IMR-90 (cell line): ENCODE measurements at regions not wholly inside any gene's neighbourhood (a gene's known extent, or its start where the extent isn't known, plus 50 kb on each side); places are given as distances from the start of the nearest gene placed in this dataset.

Experiments used
- ATAC-seq: fragments of 200-7000 bp; cut with Tn5 transposase; 2 replicates; pipeline ENCODE4 v1.9.1; 2020; ENCODE audit warnings: low read depth, mild to moderate bottlenecking, moderate library complexity
- BruUV-seq: library from RNA; stranded (reverse); fragments of 400-500 nt; replicated peaks from 2 replicates; lab custom pipeline; 2021; lab: Mats Ljungman, UMichigan
- CTCF ChIA-PET: fragments of 300-600 bp; formaldehyde crosslinking; extraction: SDS; loops from one replicate; lab custom pipeline; 2021; ENCODE audit warnings: antibody characterized with exemption; lab: Yijun Ruan, JAX
- POLR2A ChIA-PET: fragments of 300-600 bp; sonication (Branson Sonifier 250); formaldehyde crosslinking; loops from one replicate; lab custom pipeline; 2022; ENCODE audit warnings: antibody characterized with exemption; ENCODE audit not compliant: unreplicated experiment; lab: Charles Lee
- DNase-seq: peaks from one replicate; pipeline ENCODE4 v3.0.0; 2013
- H2AFZ ChIP-seq: replicated peaks from 2 replicates; pipeline ENCODE3; 2013; ENCODE audit warnings: low read length, mild to moderate bottlenecking; ENCODE audit not compliant: poor library complexity
- H2AK5ac ChIP-seq: 2 replicates; pipeline ENCODE4 v1.6.1; 2013; ENCODE audit warnings: low read depth, low read length, inconsistent platforms
- H2AK9ac ChIP-seq: replicated peaks from 2 replicates; pipeline ENCODE3; 2013; ENCODE audit warnings: mild to moderate bottlenecking, low read depth, low read length, moderate library complexity; ENCODE audit not compliant: poor library complexity
- H2BK120ac ChIP-seq: 2 replicates; pipeline ENCODE4 v1.6.1; 2013; ENCODE audit warnings: low read depth, low read length, inconsistent platforms
- H2BK15ac ChIP-seq: 3 replicates; pipeline ENCODE4 v1.6.1; 2013; ENCODE audit warnings: low read depth, low read length, inconsistent platforms
- H2BK20ac ChIP-seq: 2 replicates; pipeline ENCODE4 v1.6.1; 2013; ENCODE audit warnings: low read depth, mild to moderate bottlenecking, inconsistent platforms, low read length, moderate library complexity
- H2BK5ac ChIP-seq: 2 replicates; pipeline ENCODE4 v1.6.1; 2013; ENCODE audit warnings: mild to moderate bottlenecking, low read depth, low read length, inconsistent platforms; ENCODE audit not compliant: poor library complexity, severe bottlenecking
- H3K14ac ChIP-seq: replicated peaks from 2 replicates; pipeline ENCODE4 v1.6.1; 2013; ENCODE audit warnings: low read depth, low read length, inconsistent platforms
- H3K18ac ChIP-seq: 2 replicates; pipeline ENCODE4 v1.6.1; 2013; ENCODE audit warnings: low read depth, low read length, control low read depth
- H3K23ac ChIP-seq: 2 replicates; pipeline ENCODE4 v1.6.1; 2013; ENCODE audit warnings: low read depth, low read length, inconsistent platforms
- H3K27ac ChIP-seq: 2 replicates; pipeline ENCODE4 v1.5.1; 2013; ENCODE audit warnings: mild to moderate bottlenecking, control low read depth, low read length; ENCODE audit not compliant: insufficient read depth
- H3K27me3 ChIP-seq: 2 replicates; pipeline ENCODE4 v1.6.1; 2013; ENCODE audit warnings: low read length; ENCODE audit not compliant: control insufficient read depth, insufficient read depth
- H3K36me3 ChIP-seq: 2 replicates; pipeline ENCODE4 v1.6.1; 2013; ENCODE audit warnings: low read length, mixed read lengths; ENCODE audit not compliant: control insufficient read depth, insufficient read depth
- H3K4ac ChIP-seq: 2 replicates; pipeline ENCODE4 v1.6.1; 2013; ENCODE audit warnings: low read depth, low read length, inconsistent platforms
- H3K4me1 ChIP-seq: 2 replicates; pipeline ENCODE4 v1.6.1; 2013; ENCODE audit warnings: low read length, mixed read lengths; ENCODE audit not compliant: control insufficient read depth, insufficient read depth
- H3K4me2 ChIP-seq: 2 replicates; pipeline ENCODE4 v1.6.1; 2013; ENCODE audit warnings: low read depth, mild to moderate bottlenecking, control low read depth, low read length, moderate library complexity
- H3K4me3 ChIP-seq: 2 replicates; pipeline ENCODE4 v1.5.1; 2013; ENCODE audit warnings: low read depth, mild to moderate bottlenecking, control low read depth, low read length, moderate library complexity; ENCODE audit not compliant: insufficient read depth
- H3K56ac ChIP-seq: 2 replicates; pipeline ENCODE4 v1.6.1; 2013; ENCODE audit warnings: low read length, inconsistent platforms; ENCODE audit not compliant: insufficient read depth; ENCODE audit errors: extremely low read depth
- H3K79me1 ChIP-seq, 2 experiments: 2 replicates each; pipeline ENCODE4 v1.6.1; 2013; ENCODE audit warnings: low read length in 2 of 2, inconsistent platforms in 1 of 2, low read depth in 1 of 2
- H3K9ac ChIP-seq: 2 replicates; pipeline ENCODE4 v1.6.1; 2013; ENCODE audit warnings: low read depth, low read length, control low read depth
- H3K9me1 ChIP-seq: 2 replicates; pipeline ENCODE4 v1.6.1; 2013; ENCODE audit warnings: low read length, inconsistent platforms; ENCODE audit not compliant: insufficient read depth
- H3K9me3 ChIP-seq: 2 replicates; pipeline ENCODE4 v1.6.1; 2013; ENCODE audit warnings: low read length; ENCODE audit not compliant: control insufficient read depth, insufficient read depth
- H4K20me1 ChIP-seq: 2 replicates; pipeline ENCODE4 v1.6.1; 2013; ENCODE audit warnings: low read length, inconsistent platforms; ENCODE audit not compliant: insufficient read depth
- H4K5ac ChIP-seq: 2 replicates; pipeline ENCODE4 v1.6.1; 2013; ENCODE audit warnings: mild to moderate bottlenecking, low read depth, low read length, control low read depth
- H4K8ac ChIP-seq, 2 experiments: 2 replicates each; pipeline ENCODE4 v1.6.1; 2013; ENCODE audit warnings: low read depth in 2 of 2, low read length in 2 of 2, control low read depth in 1 of 2, inconsistent platforms in 1 of 2
- H4K91ac ChIP-seq: 2 replicates; pipeline ENCODE4 v1.6.1; 2013; ENCODE audit warnings: low read depth, low read length, inconsistent platforms; ENCODE audit not compliant: insufficient read depth
- CEBPB ChIP-seq: IDR thresholded peaks from 2 replicates; pipeline ENCODE4 v1.6.1; 2012; ENCODE audit warnings: low read depth, low read length, improper control_type of control experiment
- WGBS, 2 experiments: methylation state at CpG; one replicate each; pipeline versions ENCODE4 v1.1.5 to v1.1.7; 2013; ENCODE audit warnings: missing lambda C conversion rate in 2 of 2; ENCODE audit not compliant: insufficient read length in 1 of 2; ENCODE audit errors: extremely low coverage in 2 of 2; 5-methylcytosine and 5-hydroxymethylcytosine counted together
- dilution Hi-C: fragments of 300-500 bp; cut with HindIII; formaldehyde crosslinking; loops from one replicate; pipeline ENCODE4 v1.14.3; 2018; ENCODE audit warnings: low sequenced_read_pairs; ENCODE audit not compliant: unreplicated experiment
- in situ Hi-C: fragments of 300-500 bp; cut with MboI; formaldehyde crosslinking; loops from 3 replicates; pipeline ENCODE4 v1.14.3; 2019; ENCODE audit warnings: low sequenced_read_pairs, inconsistent platforms, mixed read lengths
- intact Hi-C: fragments of 100-400 bp; cut with micrococcal nuclease; formaldehyde crosslinking; loops from 2 replicates; pipeline ENCODE4 v1.10.0; 2022
- TF ChIP-seq, protein P1 (sequence below): conservative IDR thresholded peaks from 2 replicates; pipeline ENCODE4 v1.5.1; 2012; ENCODE audit warnings: mild to moderate bottlenecking, low read depth, low read length, improper control_type of control experiment

DNA sequence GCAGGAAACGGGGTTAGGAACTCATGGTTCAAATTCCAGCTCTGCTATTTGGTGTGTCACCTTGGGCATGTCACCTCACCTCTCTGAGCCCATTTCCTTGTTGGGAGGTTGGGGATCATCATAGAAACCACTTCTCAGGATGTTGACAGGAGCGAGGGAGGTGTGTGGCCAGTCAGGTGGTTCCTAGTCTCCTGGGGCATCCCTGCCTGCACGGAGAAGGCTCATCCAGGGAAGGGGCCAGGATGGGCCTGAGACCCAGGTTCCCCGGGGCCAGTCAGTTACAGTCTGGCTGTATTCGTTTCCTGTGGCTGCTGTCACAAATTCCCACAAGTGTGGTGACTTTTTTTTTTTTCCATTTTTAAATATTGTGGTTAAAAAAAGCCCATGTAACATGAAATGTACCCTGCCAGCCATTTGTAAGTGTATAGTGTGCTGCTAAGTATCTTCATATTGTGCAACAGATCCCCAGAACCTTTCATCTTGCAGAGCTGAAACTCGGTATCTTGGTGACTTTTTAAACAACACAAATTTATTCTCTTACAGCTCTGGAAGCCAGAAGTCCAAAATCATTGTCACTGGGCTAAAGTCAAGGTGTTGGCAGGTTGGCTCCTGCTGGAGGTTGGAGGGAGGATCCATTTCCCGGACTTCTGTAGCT, 78.7 kb upstream of the UNC5A start:
- H3K4me1 ChIP-seq: no peaks in the 10 kb centered on the region
- no peak overlapping the region for H3K14ac ChIP-seq
- peaks cover 3% of the 10 kb centered on the region; the same call in 1 of the 2 replicates for H3K9me3 ChIP-seq
- no peak overlapping the region for H2AFZ ChIP-seq
- no peak overlapping the region for H3K4me2 ChIP-seq
- ATAC-seq (no peak), DNase-seq (no peak)
- no peak overlapping the region for H3K23ac ChIP-seq
- no peak overlapping the region for H3K56ac ChIP-seq
- H4K8ac ChIP-seq: no peak overlapping the region
- H3K4ac ChIP-seq: no peak overlapping the region
- TF ChIP-seq CEBPB: peak; percentile 16; the same call in 1 of the 2 replicates
- TF ChIP-seq, protein P1, sequence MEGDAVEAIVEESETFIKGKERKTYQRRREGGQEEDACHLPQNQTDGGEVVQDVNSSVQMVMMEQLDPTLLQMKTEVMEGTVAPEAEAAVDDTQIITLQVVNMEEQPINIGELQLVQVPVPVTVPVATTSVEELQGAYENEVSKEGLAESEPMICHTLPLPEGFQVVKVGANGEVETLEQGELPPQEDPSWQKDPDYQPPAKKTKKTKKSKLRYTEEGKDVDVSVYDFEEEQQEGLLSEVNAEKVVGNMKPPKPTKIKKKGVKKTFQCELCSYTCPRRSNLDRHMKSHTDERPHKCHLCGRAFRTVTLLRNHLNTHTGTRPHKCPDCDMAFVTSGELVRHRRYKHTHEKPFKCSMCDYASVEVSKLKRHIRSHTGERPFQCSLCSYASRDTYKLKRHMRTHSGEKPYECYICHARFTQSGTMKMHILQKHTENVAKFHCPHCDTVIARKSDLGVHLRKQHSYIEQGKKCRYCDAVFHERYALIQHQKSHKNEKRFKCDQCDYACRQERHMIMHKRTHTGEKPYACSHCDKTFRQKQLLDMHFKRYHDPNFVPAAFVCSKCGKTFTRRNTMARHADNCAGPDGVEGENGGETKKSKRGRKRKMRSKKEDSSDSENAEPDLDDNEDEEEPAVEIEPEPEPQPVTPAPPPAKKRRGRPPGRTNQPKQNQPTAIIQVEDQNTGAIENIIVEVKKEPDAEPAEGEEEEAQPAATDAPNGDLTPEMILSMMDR: no peak
- H3K4me3 ChIP-seq: no peak overlapping the region
- no peak overlapping the region for H4K5ac ChIP-seq
- no TSS peak for BruUV-seq
- 50% methylated on average over 1 of the region's 7 CpGs; no CpG with 5 or more reads in 1 of the 2 experiments for WGBS, 2 experiments
- no peak overlapping the region for H2BK20ac ChIP-seq
- no peaks in the 10 kb centered on the region for H3K36me3 ChIP-seq
- H3K9me1 ChIP-seq: no peaks in the 10 kb centered on the region
- no peak overlapping the region for H2BK15ac ChIP-seq
- in situ Hi-C loops (no loop called here), intact Hi-C loops (no loop called here), dilution Hi-C loops (no loop called here)
- no peaks in the 10 kb centered on the region for H4K20me1 ChIP-seq
- H3K9ac ChIP-seq: no peak overlapping the region
- no peak overlapping the region for H2BK5ac ChIP-seq
- no peak overlapping the region for H2AK9ac ChIP-seq
- no peak overlapping the region for H3K27ac ChIP-seq
- H3K18ac ChIP-seq: no peak overlapping the region
- POLR2A ChIA-PET: no interaction called here
- CTCF ChIA-PET: no interaction called here
- no peak overlapping the region for H2AK5ac ChIP-seq
- no peak overlapping the region for H4K91ac ChIP-seq
- no peak overlapping the region for H2BK120ac ChIP-seq
- H3K27me3 ChIP-seq: peaks cover 72% of the 10 kb centered on the region
- no peaks in the 10 kb centered on the region for H3K79me1 ChIP-seq
